Upper lobe of left lung (tissue), 6 donors: ENCODE measurements at regions not wholly inside any gene's neighbourhood (a gene's known extent, or its start where the extent isn't known, plus 50 kb on each side); places are given as distances from the start of the nearest gene placed in this dataset.
A peak's percentile ranks its signal among the peaks of the same experiment; 100 is the strongest.

Experiments
- ATAC-seq, 2 donors: fragments of 200-7000 bp; cut with Tn5 transposase; one replicate each; pipeline ENCODE4 v1.9.1; 2022; ENCODE audit warnings: mild to moderate bottlenecking in 2 of 2, moderate library complexity in 2 of 2; ENCODE audit not compliant: low FRiP score in 2 of 2
- DNase-seq, 2 donors: peaks; one replicate each; pipeline ENCODE4 v3.0.0-alpha.2; 2019 to 2020
- H3K27ac ChIP-seq, 4 donors: fragments of 200-600 bp; sonication (generic); one replicate each; pipeline ENCODE4 v1.5.1; 2016 to 2019
- H3K27me3 ChIP-seq, 4 donors: fragments of 200-600 bp; sonication (generic); one replicate each; pipeline ENCODE4 v1.5.1; 2017 to 2019
- H3K36me3 ChIP-seq, 4 donors: fragments of 200-600 bp; sonication (generic); one replicate each; pipeline ENCODE4 v1.5.1; 2016 to 2019
- H3K4me1 ChIP-seq, 4 donors: fragments of 200-600 bp; sonication (generic); one replicate each; pipeline ENCODE4 v1.5.1; 2018 to 2019
- H3K4me3 ChIP-seq, 4 donors: fragments of 200-600 bp; sonication (generic); one replicate each; pipeline ENCODE4 v1.5.1; 2017 to 2019; ENCODE audit warnings: mild to moderate bottlenecking in 2 of 4, moderate library complexity in 1 of 4
- H3K9me3 ChIP-seq, 4 donors: fragments of 200-600 bp; sonication (generic); one replicate each; pipeline ENCODE4 v1.5.1; 2018 to 2019
- EP300 ChIP-seq, 4 donors: sonication (generic); formaldehyde crosslinking; IDR thresholded peaks; one replicate each; pipeline ENCODE4 v1.5.1; 2017; ENCODE audit warnings: antibody characterized with exemption in 4 of 4, control low read depth in 2 of 4
- POLR2A ChIP-seq, 4 donors: fragments of 450-650 bp; IDR thresholded peaks; one replicate each; pipeline ENCODE4 v1.5.1; 2016 to 2017; ENCODE audit warnings: antibody characterized with exemption in 4 of 4, mild to moderate bottlenecking in 2 of 4
- POLR2AphosphoS5 ChIP-seq, 2 donors: sonication (generic); formaldehyde crosslinking; IDR thresholded peaks; one replicate each; pipeline ENCODE4 v1.5.1; 2017; ENCODE audit warnings: antibody characterized with exemption in 2 of 2
- WGBS, 2 donors: methylation state at CpG; one replicate each; pipeline ENCODE4 v1.1.5; 2017 to 2018; 5-methylcytosine and 5-hydroxymethylcytosine counted together
- TF ChIP-seq, protein P1 (sequence below), 6 experiments: fragments of 450-650 bp in 4 of 6; fragments of 200-600 bp in 2 of 6; sonication (generic) in 2 of 6; IDR thresholded peaks; one replicate each; pipeline ENCODE4 v1.5.1; 2016 to 2019; ENCODE audit warnings: antibody characterized with exemption in 6 of 6
- donor health status: DM: no; HTN: no; CAD: no; lungs with moderate emphysema.
- donor health status: DM: no; HTN: yes; CAD: no; lungs with severe emphysema.

- H3K4me1 ChIP-seq = no peaks in the 10 kb centered on the region
- no peak for TF ChIP-seq POLR2AphosphoS5 (IDR thresholded peaks at IDR 0.05)
- TF ChIP-seq POLR2A (IDR thresholded peaks at IDR 0.05) = no peak
- TF ChIP-seq, protein P1, sequence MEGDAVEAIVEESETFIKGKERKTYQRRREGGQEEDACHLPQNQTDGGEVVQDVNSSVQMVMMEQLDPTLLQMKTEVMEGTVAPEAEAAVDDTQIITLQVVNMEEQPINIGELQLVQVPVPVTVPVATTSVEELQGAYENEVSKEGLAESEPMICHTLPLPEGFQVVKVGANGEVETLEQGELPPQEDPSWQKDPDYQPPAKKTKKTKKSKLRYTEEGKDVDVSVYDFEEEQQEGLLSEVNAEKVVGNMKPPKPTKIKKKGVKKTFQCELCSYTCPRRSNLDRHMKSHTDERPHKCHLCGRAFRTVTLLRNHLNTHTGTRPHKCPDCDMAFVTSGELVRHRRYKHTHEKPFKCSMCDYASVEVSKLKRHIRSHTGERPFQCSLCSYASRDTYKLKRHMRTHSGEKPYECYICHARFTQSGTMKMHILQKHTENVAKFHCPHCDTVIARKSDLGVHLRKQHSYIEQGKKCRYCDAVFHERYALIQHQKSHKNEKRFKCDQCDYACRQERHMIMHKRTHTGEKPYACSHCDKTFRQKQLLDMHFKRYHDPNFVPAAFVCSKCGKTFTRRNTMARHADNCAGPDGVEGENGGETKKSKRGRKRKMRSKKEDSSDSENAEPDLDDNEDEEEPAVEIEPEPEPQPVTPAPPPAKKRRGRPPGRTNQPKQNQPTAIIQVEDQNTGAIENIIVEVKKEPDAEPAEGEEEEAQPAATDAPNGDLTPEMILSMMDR (IDR thresholded peaks at IDR 0.05) = no peak
- TF ChIP-seq EP300 (IDR thresholded peaks at IDR 0.05) = no peak
- ATAC-seq (no peak), DNase-seq (no peak)
- H3K27ac ChIP-seq = no peak overlapping the region
- H3K27me3 ChIP-seq = no peaks in the 10 kb centered on the region
- no peaks in the 10 kb centered on the region for H3K9me3 ChIP-seq
- no peak overlapping the region for H3K4me3 ChIP-seq
- no peaks in the 10 kb centered on the region for H3K36me3 ChIP-seq
- 70 to 71% methylated on average over 10 to 12 of the region's 12 CpGs for WGBS, 2 donors
Measured at GRCh38 chr13:111521691-111522229, 201.3 kb downstream of the TEX29 start.

- TF ChIP-seq POLR2AphosphoS5 (IDR thresholded peaks at IDR 0.05) (no peak), EP300 (IDR thresholded peaks at IDR 0.05) (no peak), POLR2A (IDR thresholded peaks at IDR 0.05) (no peak)
- TF ChIP-seq, protein P1 (IDR thresholded peaks at IDR 0.05) = no peak
- ATAC-seq (no peak), DNase-seq (no peak)
- Histone ChIP-seq H3K27ac (no peak overlapping the region), H3K36me3 (no peaks in the 10 kb centered on the region), H3K4me1 (no peaks in the 10 kb centered on the region), H3K27me3 (no peaks in the 10 kb centered on the region), H3K9me3 (no peaks in the 10 kb centered on the region), H3K4me3 (no peak overlapping the region)
- WGBS, 2 donors = 76 to 81% methylated on average over 3 of the region's 3 CpGs
Measured at GRCh38 chr13:111525320-111526118, 205.1 kb downstream of the TEX29 start.

DNA sequence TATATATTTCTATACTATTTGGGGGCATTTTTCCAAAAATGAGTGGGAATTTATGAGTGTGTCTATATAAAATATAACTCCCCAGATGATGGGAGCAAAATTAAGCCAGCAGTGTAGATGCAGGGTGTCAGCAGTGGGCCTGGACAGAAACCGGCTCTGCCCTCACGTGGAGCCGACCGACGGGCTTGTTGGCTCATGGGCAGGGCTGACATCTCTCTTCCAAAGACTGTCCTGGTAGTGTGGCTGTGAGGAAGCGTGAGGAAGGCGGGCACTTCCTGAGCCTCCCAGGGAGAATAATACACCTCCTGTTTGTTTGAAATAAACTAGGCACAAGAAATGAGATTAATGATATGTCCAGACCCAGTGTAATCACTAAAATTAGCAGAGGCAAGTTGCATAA is 206.5 kb downstream of the TEX29 start:
- no peak for ATAC-seq
- Histone ChIP-seq H3K36me3 (no peaks in the 10 kb centered on the region), H3K27ac (no peak overlapping the region), H3K4me1 (no peaks in the 10 kb centered on the region), H3K9me3 (no peaks in the 10 kb centered on the region), H3K27me3 (no peaks in the 10 kb centered on the region), H3K4me3 (no peak overlapping the region)
- 43 to 49% methylated on average over 7 of the region's 7 CpGs for WGBS, 2 donors
- no peak for TF ChIP-seq EP300 (IDR thresholded peaks at IDR 0.05)
- TF ChIP-seq POLR2AphosphoS5 (IDR thresholded peaks at IDR 0.05) = no peak
- TF ChIP-seq, protein P1 (IDR thresholded peaks at IDR 0.05) = no peak
- no peak for TF ChIP-seq POLR2A (IDR thresholded peaks at IDR 0.05)
- DNase-seq = peak in 1 of 2 donors; percentile 16

DNA sequence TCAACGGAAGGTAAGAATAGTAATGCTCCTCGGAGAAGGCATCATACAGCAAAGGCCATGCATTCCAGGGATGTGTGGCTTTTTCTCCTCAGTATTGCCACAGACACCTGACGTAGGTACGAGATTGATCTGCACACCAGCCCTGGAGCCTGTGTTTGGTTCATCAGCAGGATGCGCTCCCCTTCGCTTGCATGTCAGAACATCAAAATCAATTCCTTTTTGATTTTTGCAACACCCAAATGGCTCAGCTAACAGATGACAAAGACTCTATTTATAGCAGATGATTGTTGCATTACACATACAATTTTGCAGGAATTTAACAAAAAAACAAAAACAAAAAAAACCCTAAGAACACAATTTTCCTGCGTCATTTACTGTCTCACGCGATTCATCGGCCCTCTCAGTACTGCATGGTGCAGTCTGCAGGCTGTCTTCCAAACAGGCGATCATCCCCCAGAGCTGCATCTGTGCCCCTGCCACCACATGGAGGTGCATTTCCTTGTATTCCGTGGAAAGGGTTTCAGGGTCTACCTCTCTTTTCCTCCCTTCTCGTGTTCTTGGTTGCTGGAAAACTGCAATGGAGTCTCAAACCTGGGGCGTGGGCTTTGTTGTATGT is 207.3 kb downstream of the TEX29 start:
- H3K4me3 ChIP-seq = no peak overlapping the region

More for the DNA sequence above, 207.3 kb downstream of the TEX29 start:
- H3K36me3 ChIP-seq = no peaks in the 10 kb centered on the region
- TF ChIP-seq, protein P1 (IDR thresholded peaks at IDR 0.05) = no peak
- no peak for TF ChIP-seq POLR2AphosphoS5 (IDR thresholded peaks at IDR 0.05)
- TF ChIP-seq POLR2A (IDR thresholded peaks at IDR 0.05) = no peak
- TF ChIP-seq EP300 (IDR thresholded peaks at IDR 0.05) = no peak
- no peak for ATAC-seq
- H3K27me3 ChIP-seq = no peaks in the 10 kb centered on the region
- no peaks in the 10 kb centered on the region for H3K4me1 ChIP-seq
- no peak for DNase-seq
- no peaks in the 10 kb centered on the region for H3K9me3 ChIP-seq
- WGBS, 2 donors = 75 to 83% methylated on average over 14 of the region's 14 CpGs
- H3K27ac ChIP-seq = no peak overlapping the region
